Activated CD8-positive, alpha-beta memory T cell treated with anti-CD3 and anti-CD28 coated beads, Interleukin-2, amount 10 ng/mL, durations not matched to agents 7 days and 5 days (primary cell): ENCODE measurements at regions not wholly inside any gene's neighbourhood (a gene's known extent, or its start where the extent isn't known, plus 50 kb on each side); places are given as distances from the start of the nearest gene placed in this dataset.

Experiments
- ATAC-seq: fragments of 150-1000 bp; cut with Tn5 transposase; one replicate; pipeline ENCODE4 v1.10.0; 2021; ENCODE audit warnings: moderate library complexity
- CTCF ChIA-PET: fragments of 350-600 bp; sonication (Branson Sonifier 250); formaldehyde crosslinking; loops from one replicate; lab custom pipeline; 2021; ENCODE audit warnings: antibody characterized with exemption; lab: Charles Lee
- DNase-seq: peaks from one replicate; pipeline ENCODE4 v3.0.0-alpha.2; 2020
- H3K27ac Mint-ChIP-seq: one replicate; pipeline ENCODE4 v1.8.0; 2021; ENCODE audit warnings: mild to moderate bottlenecking, mixed read lengths
- H3K27me3 Mint-ChIP-seq: one replicate; pipeline ENCODE4 v1.8.0; 2021; ENCODE audit warnings: mixed read lengths
- H3K36me3 Mint-ChIP-seq: one replicate; pipeline ENCODE4 v1.8.0; 2021; ENCODE audit warnings: mild to moderate bottlenecking, mixed read lengths
- H3K4me1 Mint-ChIP-seq: one replicate; pipeline ENCODE4 v1.8.0; 2021; ENCODE audit warnings: mixed read lengths
- H3K4me3 Mint-ChIP-seq: one replicate; pipeline ENCODE4 v1.8.0; 2021; ENCODE audit warnings: mild to moderate bottlenecking, moderate library complexity, mixed read lengths
- H3K9me3 Mint-ChIP-seq: one replicate; pipeline ENCODE4 v1.8.0; 2022; ENCODE audit warnings: low read depth, mixed read lengths

DNA sequence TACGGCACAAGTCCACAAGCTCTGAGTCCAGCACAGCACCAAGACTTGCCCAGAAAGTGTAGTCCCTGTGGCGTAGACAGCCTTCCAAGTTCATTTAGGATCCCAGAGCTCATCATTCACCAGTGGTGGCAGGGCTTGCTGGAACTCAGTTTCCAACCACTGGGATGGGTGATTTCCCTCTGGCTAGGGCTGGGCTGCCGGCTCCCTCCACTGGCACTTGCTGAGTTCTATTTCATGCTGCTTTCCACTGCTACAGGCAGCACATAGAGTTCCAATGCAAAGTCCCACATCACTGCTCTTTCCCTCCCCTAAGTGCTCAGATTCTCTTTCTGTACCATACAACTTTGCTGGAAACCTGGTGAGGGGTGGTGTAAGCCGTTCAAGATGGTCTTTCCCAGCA is 510.3 kb upstream of the TMPRSS15 start:
- H3K27ac Mint-ChIP-seq = no peak overlapping the region
- H3K36me3 Mint-ChIP-seq = no peaks in the 10 kb centered on the region
- CTCF ChIA-PET = no interaction called here
- ATAC-seq (no peak), DNase-seq (no peak)
- no peaks in the 10 kb centered on the region for H3K4me1 Mint-ChIP-seq
- H3K9me3 Mint-ChIP-seq = peaks cover 4% of the 10 kb centered on the region
- H3K4me3 Mint-ChIP-seq = no peak overlapping the region
- H3K27me3 Mint-ChIP-seq = no peaks in the 10 kb centered on the region

DNA sequence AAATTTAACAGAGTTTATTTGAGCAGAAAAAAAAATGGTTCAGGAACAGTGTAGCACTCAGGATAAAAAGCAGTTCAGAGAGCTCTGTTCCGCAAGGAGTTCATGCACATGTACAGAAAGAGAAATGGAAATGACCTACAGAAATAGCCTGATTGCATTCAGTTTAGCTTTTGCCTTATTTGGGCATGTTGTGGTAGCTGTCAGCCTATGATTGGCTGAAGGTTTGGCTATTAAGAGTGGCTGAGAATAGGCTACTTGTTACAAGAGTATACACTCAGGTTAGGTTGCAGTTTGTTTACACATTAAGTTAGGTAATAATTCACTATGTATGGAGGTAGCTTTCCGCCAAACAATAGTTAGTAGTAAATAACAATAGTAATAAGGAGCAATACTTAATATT is 511.0 kb upstream of the TMPRSS15 start:
- ATAC-seq (no peak), DNase-seq (no peak)
- H3K4me1 Mint-ChIP-seq = no peaks in the 10 kb centered on the region
- no peaks in the 10 kb centered on the region for H3K36me3 Mint-ChIP-seq
- H3K4me3 Mint-ChIP-seq = no peak overlapping the region
- H3K27me3 Mint-ChIP-seq = no peaks in the 10 kb centered on the region
- peaks cover 4% of the 10 kb centered on the region for H3K9me3 Mint-ChIP-seq
- CTCF ChIA-PET = no interaction called here
- no peak overlapping the region for H3K27ac Mint-ChIP-seq

GRCh38 chr21:18917622-18918021 is 514.0 kb upstream of the TMPRSS15 start:
- H3K4me1 Mint-ChIP-seq = no peaks in the 10 kb centered on the region

DNA sequence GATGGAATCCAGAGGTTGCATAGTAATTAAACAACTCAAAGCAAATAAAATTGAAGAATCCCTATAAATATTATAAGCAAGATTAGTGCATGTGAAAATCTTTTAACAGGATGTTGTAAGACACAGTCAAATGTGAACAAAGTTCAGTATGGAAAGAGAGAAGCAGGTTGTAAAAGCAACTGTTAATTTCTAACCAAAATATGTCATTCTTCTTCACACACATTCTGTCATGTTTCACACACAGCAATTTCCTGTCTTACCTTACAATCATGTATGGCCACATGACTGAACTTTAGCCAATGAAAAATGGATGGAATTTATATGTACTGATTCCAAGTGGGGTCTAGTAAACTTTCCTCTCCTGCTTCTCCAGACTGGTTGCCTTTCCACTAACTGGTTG is 527.7 kb upstream of the TMPRSS15 start:
- H3K4me3 Mint-ChIP-seq = no peak overlapping the region
- no peaks in the 10 kb centered on the region for H3K4me1 Mint-ChIP-seq
- no peaks in the 10 kb centered on the region for H3K27me3 Mint-ChIP-seq
- peaks cover 13% of the 10 kb centered on the region for H3K9me3 Mint-ChIP-seq
- CTCF ChIA-PET = no interaction called here
- H3K27ac Mint-ChIP-seq = no peak overlapping the region
- no peaks in the 10 kb centered on the region for H3K36me3 Mint-ChIP-seq
- DNase-seq (no peak), ATAC-seq (no peak)

More at GRCh38 chr21:18917622-18918021, 514.0 kb upstream of the TMPRSS15 start:
- H3K9me3 Mint-ChIP-seq = no peaks in the 10 kb centered on the region
- H3K27ac Mint-ChIP-seq = no peak overlapping the region
- H3K4me3 Mint-ChIP-seq = no peak overlapping the region
- H3K27me3 Mint-ChIP-seq = no peaks in the 10 kb centered on the region
- no peaks in the 10 kb centered on the region for H3K36me3 Mint-ChIP-seq
- no peak for ATAC-seq
- DNase-seq = no peak
- CTCF ChIA-PET = no interaction called here

- no peak overlapping the region for H3K27ac Mint-ChIP-seq
- ATAC-seq = no peak
- CTCF ChIA-PET = no interaction called here
- H3K27me3 Mint-ChIP-seq = no peaks in the 10 kb centered on the region
- no peak overlapping the region for H3K4me3 Mint-ChIP-seq
- peaks cover 14% of the 10 kb centered on the region for H3K9me3 Mint-ChIP-seq
- H3K36me3 Mint-ChIP-seq = no peaks in the 10 kb centered on the region
- no peak for DNase-seq
- no peaks in the 10 kb centered on the region for H3K4me1 Mint-ChIP-seq
Observed at GRCh38 chr21:18937337-18937736, 533.8 kb upstream of the TMPRSS15 start.

DNA sequence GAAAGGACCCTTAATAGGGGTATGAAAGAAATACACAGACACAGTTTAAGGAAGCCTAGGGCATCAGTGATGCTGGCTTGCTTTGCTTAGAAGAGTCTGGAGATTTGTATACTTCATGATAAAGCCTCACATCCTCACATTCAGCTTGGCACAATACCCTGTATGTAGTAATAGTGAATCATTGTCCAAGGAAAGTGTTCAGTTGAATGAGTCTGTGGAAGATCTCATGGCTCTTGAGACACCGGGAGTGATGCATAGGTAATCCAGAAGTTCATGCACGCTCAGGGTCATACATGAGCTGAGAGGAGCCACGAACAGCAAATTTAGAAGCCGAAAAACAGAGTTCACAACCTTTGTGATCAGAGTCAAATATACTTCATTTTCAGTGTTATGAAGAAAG is 537.2 kb upstream of the TMPRSS15 start:
- CTCF ChIA-PET = no interaction called here
- Mint-ChIP-seq H3K36me3 (no peaks in the 10 kb centered on the region), H3K4me3 (no peak overlapping the region), H3K4me1 (no peaks in the 10 kb centered on the region), H3K9me3 (peaks cover 11% of the 10 kb centered on the region), H3K27me3 (no peaks in the 10 kb centered on the region), H3K27ac (no peak overlapping the region)
- no peak for ATAC-seq
- no peak for DNase-seq

- Mint-ChIP-seq H3K27me3 (no peaks in the 10 kb centered on the region), H3K9me3 (peaks cover 7% of the 10 kb centered on the region), H3K4me3 (no peak overlapping the region), H3K4me1 (no peaks in the 10 kb centered on the region), H3K36me3 (no peaks in the 10 kb centered on the region), H3K27ac (no peak overlapping the region)
- DNase-seq (no peak), ATAC-seq (no peak)
- CTCF ChIA-PET = no interaction called here
Observed at GRCh38 chr21:18950045-18950740, 546.6 kb upstream of the TMPRSS15 start.

DNA sequence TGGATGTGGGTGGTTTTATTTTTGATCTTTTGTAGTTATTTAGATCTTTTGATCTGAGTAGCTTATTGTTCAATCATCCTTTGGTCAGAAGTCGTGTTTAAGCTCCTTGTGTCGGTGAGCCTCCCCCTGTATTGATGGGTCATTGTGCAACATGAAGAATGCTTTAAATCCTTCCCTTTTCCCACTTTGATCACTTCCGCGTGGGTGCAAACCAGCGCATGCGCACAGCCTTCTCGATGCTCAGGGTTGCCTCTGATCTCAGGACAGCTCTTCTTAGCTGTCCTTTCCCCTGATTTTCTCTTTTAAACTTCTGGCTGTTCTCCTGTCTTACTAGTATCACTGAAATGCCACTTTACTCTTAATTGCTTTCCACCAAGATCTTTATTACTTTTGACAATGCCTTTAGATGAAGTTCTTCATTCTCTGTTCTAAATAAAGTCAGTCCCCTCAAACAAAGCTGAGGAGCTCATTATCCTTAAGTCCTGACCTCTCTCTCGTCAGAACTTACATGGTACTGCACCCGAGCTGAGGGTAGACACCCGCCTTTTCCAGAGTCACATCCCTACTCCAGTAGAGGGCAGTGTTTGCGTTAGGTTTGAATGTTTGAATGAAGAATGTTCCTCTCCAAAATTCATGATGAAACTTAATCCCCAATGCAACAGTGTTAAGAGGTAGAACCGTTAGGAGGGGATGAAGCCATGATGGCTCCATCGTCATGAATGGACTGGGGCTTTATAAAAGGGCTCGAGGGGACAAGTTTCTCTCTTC is 547.9 kb upstream of the TMPRSS15 start:
- Mint-ChIP-seq H3K27me3 (no peaks in the 10 kb centered on the region), H3K4me1 (no peaks in the 10 kb centered on the region), H3K9me3 (peaks cover 7% of the 10 kb centered on the region), H3K36me3 (no peaks in the 10 kb centered on the region), H3K4me3 (no peak overlapping the region), H3K27ac (no peak overlapping the region)
- ATAC-seq (no peak), DNase-seq (no peak)
- CTCF ChIA-PET = no interaction called here

- H3K27me3 Mint-ChIP-seq = no peaks in the 10 kb centered on the region
- no peaks in the 10 kb centered on the region for H3K4me1 Mint-ChIP-seq
- H3K36me3 Mint-ChIP-seq = no peaks in the 10 kb centered on the region
- DNase-seq (no peak), ATAC-seq (no peak)
- H3K9me3 Mint-ChIP-seq = peaks cover 4% of the 10 kb centered on the region
- no peak overlapping the region for H3K4me3 Mint-ChIP-seq
- H3K27ac Mint-ChIP-seq = no peak overlapping the region
- CTCF ChIA-PET = no interaction called here
Observed at GRCh38 chr21:18954441-18954844, 550.9 kb upstream of the TMPRSS15 start.

DNA sequence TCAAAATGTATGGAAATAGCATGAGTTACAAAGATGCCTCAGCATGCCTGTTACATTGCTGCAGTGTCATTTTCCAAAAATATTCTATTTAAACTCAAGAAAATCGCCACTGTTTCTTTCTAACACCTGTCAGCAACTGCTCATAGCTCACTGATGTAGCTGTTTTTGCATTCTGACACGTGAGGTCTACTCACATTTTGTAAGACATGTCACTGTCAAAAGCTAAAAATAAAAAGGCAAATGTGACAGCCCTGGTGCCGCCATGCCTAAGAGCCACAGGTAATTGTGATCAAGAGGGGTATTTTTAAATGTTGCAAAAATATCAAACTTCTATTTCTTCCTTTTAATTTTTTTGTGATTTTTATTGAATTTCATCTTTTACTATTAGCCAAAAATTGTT is 556.2 kb upstream of the TMPRSS15 start:
- CTCF ChIA-PET = interaction anchor here (0.8 kb wide), 1 partner anchor 11 kb away, joined by 3 read pairs; no protein-coding TSS in a partner anchor
- Mint-ChIP-seq H3K27me3 (no peaks in the 10 kb centered on the region), H3K27ac (no peak overlapping the region), H3K4me1 (no peaks in the 10 kb centered on the region), H3K36me3 (no peaks in the 10 kb centered on the region), H3K4me3 (no peak overlapping the region), H3K9me3 (no peaks in the 10 kb centered on the region)
- DNase-seq = no peak
- no peak for ATAC-seq

- Mint-ChIP-seq H3K27ac (no peak overlapping the region), H3K4me1 (no peaks in the 10 kb centered on the region), H3K36me3 (no peaks in the 10 kb centered on the region), H3K4me3 (no peak overlapping the region), H3K9me3 (no peaks in the 10 kb centered on the region), H3K27me3 (no peaks in the 10 kb centered on the region)
- CTCF ChIA-PET = no interaction called here
- ATAC-seq = no peak
- no peak for DNase-seq
Observed at GRCh38 chr21:18960306-18960705, 556.7 kb upstream of the TMPRSS15 start.

- Mint-ChIP-seq H3K36me3 (no peaks in the 10 kb centered on the region), H3K4me1 (no peaks in the 10 kb centered on the region), H3K9me3 (peaks cover 11% of the 10 kb centered on the region), H3K27ac (no peak overlapping the region), H3K4me3 (no peak overlapping the region), H3K27me3 (no peaks in the 10 kb centered on the region)
- CTCF ChIA-PET = interaction anchor here (1.2 kb wide), 1 partner anchor 11 kb away, joined by 3 read pairs; no protein-coding TSS in a partner anchor
- DNase-seq = no peak
- no peak for ATAC-seq
Observed at GRCh38 chr21:18970416-18970815, 566.8 kb upstream of the TMPRSS15 start.

GRCh38 chr21:18970941-18971340 is 567.4 kb upstream of the TMPRSS15 start:
- no peaks in the 10 kb centered on the region for H3K36me3 Mint-ChIP-seq
- H3K9me3 Mint-ChIP-seq = peaks cover 11% of the 10 kb centered on the region
- CTCF ChIA-PET = interaction anchor here (1.2 kb wide), 1 partner anchor 12 kb away, joined by 3 read pairs; no protein-coding TSS in a partner anchor
- DNase-seq = no peak
- H3K27ac Mint-ChIP-seq = no peak overlapping the region
- H3K27me3 Mint-ChIP-seq = no peaks in the 10 kb centered on the region
- H3K4me3 Mint-ChIP-seq = no peak overlapping the region
- H3K4me1 Mint-ChIP-seq = no peaks in the 10 kb centered on the region
- no peak for ATAC-seq

DNA sequence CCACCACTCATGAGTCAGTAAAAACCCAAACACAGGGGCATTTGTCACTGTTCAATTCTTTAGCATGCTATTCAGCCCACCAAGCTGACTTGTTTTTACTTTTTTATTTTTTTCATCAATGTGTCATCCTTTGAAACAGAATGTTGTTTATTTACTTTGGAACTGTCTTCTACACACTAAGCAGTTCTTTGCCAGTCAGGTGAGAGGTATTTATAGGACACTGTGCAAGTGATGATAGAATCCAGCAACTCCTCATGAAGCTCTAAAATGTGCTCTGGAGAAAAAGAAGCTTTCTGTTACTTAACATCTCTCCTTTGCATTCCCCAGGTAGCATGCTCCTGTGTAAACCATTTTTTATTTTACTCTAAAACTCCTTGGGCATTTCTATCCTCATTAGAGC is 582.0 kb upstream of the TMPRSS15 start:
- Mint-ChIP-seq H3K4me1 (no peaks in the 10 kb centered on the region), H3K27ac (no peak overlapping the region), H3K9me3 (peaks cover 11% of the 10 kb centered on the region), H3K36me3 (no peaks in the 10 kb centered on the region), H3K4me3 (no peak overlapping the region), H3K27me3 (no peaks in the 10 kb centered on the region)
- CTCF ChIA-PET = no interaction called here
- no peak for DNase-seq
- no peak for ATAC-seq
